NCI-H69 (cell line): ENCODE measurements at regions not wholly inside any gene's neighbourhood (a gene's known extent, or its start where the extent isn't known, plus 50 kb on each side); places are given as distances from the start of the nearest gene placed in this dataset.
"Not testable (repeated sequence)": the region's sequence is repeated elsewhere in the genome, so short reads cannot be mapped to it uniquely, and the experiment has no call there.

Experiments used
- DNase-seq: peaks from one replicate; lab custom pipeline; 2025; lab: John Stamatoyannopoulos, UW

- peak; percentile 84 for DNase-seq
Observed at GRCh38 chr13:44306371-44307192, 67.0 kb upstream of the SERP2 start.

DNA sequence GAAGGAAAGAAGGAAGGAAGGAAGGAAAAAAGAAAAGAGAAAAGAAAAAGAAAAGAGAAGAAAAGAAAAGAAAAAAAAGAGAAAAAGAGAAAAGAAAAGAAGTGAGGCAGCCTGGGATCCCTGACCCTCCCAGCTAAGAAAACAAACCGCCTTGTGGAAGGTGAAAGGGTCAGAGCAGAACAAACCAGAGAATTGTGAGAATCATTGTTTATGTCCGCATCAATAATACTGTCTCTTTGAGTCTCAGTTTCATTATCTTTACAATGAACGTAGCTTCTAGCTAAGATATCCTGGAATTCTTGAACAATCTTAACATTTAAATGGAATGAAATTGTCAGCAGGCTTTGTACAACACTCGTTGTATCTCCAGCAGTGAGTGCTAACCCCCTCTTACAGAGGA lies 66.4 kb upstream of the SERP2 start:
- DNase-seq: no peak

DNA sequence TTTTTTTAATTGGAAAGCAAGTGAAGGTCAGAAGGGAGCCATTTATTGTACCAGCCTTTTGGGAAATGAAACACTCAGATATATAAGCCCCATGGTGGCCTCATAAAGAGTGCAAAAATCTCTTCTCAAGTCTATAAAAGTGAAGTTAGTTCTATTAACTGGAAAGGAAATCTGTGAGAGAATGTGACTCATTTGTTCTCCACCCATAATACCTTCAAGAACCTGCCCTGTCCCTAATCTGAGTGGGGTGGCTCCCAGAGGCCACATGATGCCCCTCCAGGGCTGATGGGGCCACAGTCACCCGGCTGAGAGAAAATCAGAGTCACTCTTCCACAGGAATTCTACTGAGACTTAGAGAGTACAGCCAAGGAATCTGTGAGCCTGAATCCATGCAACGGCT lies 65.8 kb upstream of the SERP2 start:
- DNase-seq: no peak

DNA sequence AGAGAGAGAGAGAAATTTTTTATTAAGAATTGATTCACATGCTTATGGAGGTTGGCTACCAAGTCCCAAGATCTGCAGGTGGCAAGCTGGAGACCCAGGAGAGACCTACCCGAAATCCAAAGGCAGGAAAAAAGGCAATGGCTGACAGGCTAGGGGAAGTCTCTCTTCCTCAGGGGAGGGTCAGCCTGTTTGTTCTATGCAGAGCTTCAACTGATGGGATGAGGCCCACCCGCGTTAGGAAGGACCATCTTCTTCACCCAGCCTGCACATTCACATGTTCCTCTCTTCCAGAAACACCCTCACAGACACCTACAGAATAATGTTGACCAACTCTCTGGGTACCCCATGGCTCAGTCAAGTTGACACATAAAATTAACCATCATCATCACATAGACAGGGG lies 65.3 kb upstream of the SERP2 start:
- DNase-seq: no peak

DNA sequence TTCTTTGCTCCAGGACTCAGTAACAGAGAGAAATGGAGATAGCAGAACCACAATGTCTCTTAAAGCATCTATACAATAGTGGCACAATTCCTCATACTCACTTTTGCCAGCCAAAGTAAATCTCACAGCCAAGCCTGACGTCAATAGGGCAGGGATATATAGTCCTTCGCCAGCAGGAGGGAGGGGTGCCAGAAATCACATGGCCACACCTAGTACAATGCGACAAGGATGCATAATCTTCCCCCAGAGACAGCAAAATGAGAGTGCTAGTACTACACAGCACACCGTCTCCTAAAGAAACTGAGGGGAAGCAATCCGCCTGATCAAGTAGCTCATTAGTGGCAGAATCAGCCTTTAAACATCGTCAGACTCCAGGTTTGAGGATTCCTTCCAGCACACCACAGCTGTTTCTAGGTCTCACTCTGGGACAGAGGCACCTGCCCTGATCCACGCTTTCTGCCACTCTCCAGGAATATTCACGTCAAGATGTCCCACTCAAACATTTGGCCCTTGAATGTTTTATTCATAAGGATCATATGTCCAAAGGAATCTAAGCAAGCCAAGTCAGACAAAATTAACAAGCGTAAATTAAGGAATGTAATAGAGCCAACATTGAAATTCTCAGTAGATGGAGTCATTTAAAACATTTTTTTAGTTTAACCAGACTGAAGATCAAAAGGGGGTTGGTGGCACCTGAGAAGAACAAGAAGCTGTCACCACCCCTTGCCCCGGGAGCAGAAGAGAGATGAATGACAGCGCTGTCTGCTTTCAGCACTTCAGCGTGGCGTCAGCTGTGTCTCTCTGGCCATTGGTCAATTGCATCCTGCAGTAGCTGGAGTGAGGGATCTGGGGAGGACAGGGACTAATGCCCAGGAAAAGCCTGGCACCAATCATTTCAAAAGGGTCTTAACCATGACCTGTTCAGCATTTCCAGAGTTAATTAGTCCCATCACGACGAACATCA lies 63.5 kb upstream of the SERP2 start:
- DNase-seq: peak; percentile 18

DNA sequence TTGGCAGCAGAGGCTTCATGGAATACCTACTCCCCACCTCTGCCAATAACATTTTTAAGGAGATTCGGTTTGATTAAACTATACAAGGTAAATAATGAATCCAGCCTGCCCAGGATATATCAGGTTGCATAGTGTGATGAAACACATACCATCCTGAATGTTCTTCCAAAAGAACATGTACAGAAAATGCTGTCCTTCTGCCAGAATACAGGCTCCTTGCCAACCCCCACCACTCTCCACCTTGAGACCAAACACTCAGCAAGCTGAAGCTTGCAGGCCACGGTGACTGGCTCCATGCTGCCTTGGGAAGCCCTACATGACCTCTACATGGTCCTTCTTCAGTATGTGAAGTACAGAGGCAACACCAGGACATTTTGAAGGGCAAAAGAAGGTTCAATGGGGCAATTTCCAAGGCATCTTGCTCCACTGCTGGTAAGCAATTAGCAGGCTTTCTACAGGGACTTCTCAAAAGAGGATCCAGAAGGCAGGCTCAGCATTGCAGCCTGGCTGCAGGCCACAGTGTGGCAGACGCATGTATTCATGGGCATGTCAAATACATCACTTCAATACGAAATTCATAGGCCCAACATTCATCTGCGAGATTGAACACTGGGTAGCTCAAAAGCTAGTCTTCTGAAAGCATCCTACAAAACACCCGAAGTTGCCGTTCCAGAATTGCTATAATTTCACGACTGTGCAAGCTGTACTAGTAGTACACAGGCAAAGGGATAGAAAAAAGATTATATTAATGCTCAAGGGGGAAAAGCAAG lies 62.4 kb upstream of the SERP2 start:
- peak; percentile 36 for DNase-seq

GRCh38 chr13:44312131-44312530 lies 61.5 kb upstream of the SERP2 start:
- no peak for DNase-seq

GRCh38 chr13:44312834-44313551 lies 60.6 kb upstream of the SERP2 start:
- DNase-seq: peak; percentile 7

GRCh38 chr13:44313674-44314073 lies 60.0 kb upstream of the SERP2 start:
- peak; percentile 7 for DNase-seq

DNA sequence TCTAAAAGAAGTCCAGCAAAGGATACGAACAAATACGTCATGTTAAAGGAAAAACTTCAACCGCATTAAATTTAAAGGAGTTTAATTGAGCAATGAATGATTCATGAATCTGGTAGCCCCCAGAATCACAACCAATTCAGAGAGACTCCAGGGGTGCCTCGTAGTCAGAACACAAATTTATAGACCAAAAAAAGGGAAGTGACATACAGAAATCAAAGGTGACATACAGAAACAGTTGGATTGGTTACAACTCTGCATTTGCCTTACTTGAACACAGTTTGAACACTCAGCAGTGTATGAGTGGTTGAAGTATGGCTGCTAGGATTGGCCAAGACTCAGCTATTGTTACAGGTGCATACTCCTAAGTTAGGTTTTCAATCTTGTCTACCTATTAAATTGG lies 59.5 kb upstream of the SERP2 start:
- DNase-seq: not testable (repeated sequence)

- peak; percentile 38 for DNase-seq
Observed at GRCh38 chr13:44317752-44318151, 55.9 kb upstream of the SERP2 start.

DNA sequence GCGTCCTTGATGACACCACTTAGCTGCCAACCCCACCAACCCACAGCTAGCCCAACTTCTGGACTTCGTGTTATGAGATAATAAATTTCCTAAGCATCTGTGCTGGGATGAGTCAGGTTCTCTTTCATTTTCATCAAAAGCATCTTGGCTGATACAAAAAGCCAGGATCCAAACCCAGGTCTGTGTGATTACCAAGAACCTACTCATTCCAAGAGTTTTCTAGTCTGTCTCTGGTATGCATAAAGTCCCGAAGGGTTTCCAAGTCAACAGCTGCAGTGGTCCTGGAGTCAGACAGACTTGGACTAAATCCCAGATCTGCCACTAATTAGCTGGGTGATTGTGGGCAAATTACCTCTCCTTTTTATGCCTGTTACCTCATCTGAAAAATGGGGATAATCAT lies 55.5 kb upstream of the SERP2 start:
- DNase-seq: peak; percentile 89

GRCh38 chr13:44320611-44321010 lies 53.0 kb upstream of the SERP2 start:
- no peak for DNase-seq

- no peak for DNase-seq
Observed at GRCh38 chr13:44321961-44322360, 51.7 kb upstream of the SERP2 start.

DNA sequence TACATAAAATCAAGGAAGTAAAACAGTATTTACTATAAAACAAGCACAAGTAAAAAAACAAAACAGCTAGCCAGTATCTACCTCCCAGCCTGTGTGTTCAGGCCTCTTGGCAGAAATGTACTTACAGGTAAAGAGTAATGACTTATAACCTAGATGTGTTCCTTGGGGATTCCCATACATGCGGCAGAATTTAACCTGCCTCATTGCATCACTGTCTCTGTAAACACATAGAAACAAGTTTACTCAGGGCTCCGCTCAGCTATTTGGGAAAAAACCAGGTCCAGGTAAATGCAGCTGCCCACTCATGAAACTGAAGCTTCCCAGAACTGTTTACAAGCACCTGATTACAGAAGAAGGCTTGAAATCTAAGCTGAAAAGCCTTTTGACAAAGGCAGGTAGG lies 50.7 kb upstream of the SERP2 start:
- DNase-seq: no peak

GRCh38 chr13:44323754-44324153 lies 49.9 kb upstream of the SERP2 start:
- no peak for DNase-seq
